Heart left ventricle (tissue), 16 donors: ENCODE measurements at regions not wholly inside any gene's neighbourhood (a gene's known extent, or its start where the extent isn't known, plus 50 kb on each side); places are given as distances from the start of the nearest gene placed in this dataset.

Experiments used
- ATAC-seq, 4 donors: fragments of 200-7000 bp; cut with Tn5 transposase; one replicate each; pipeline ENCODE4 v1.9.1; 2020 to 2022; ENCODE audit warnings: moderate library complexity in 4 of 4, mild to moderate bottlenecking in 3 of 4, moderate number of reproducible peaks in 1 of 4
- DNase-seq, 5 donors: peaks; one replicate each; pipeline ENCODE4 v3.0.0-alpha.2; 2020
- H3K27ac ChIP-seq, 12 donors: fragments of 200-600 bp; sonication (generic) in 4 of 12; one replicate each; pipeline versions ENCODE4 v1.5.0 to v1.8.0; 2016 to 2022; ENCODE audit warnings: mild to moderate bottlenecking in 2 of 12
- H3K27me3 ChIP-seq, 9 donors: fragments of 200-600 bp; sonication (generic) in 2 of 9; one replicate each; pipeline versions ENCODE4 v1.5.1 to v1.8.0; 2016 to 2022; ENCODE audit warnings: mild to moderate bottlenecking in 3 of 9
- H3K36me3 ChIP-seq, 9 donors: fragments of 200-600 bp; sonication (generic) in 2 of 9; one replicate each; pipeline versions ENCODE4 v1.5.0 to v1.8.0; 2018 to 2022; ENCODE audit warnings: mild to moderate bottlenecking in 2 of 9
- H3K4me1 ChIP-seq, 12 donors: fragments of 200-600 bp; sonication (generic) in 4 of 12; one replicate each; pipeline versions ENCODE4 v1.5.0 to v1.8.0; 2016 to 2022; ENCODE audit warnings: mild to moderate bottlenecking in 3 of 12
- H3K4me3 ChIP-seq, 12 donors: fragments of 200-600 bp; sonication (generic) in 4 of 12; one replicate each; pipeline versions ENCODE4 v1.5.0 to v1.8.0; 2017 to 2022; ENCODE audit warnings: mild to moderate bottlenecking in 9 of 12, moderate library complexity in 4 of 12
- H3K9me3 ChIP-seq, 12 donors: fragments of 200-600 bp; sonication (generic) in 4 of 12; one replicate each; pipeline versions ENCODE4 v1.5.0 to v1.8.0; 2016 to 2022; ENCODE audit warnings: mild to moderate bottlenecking in 1 of 12
- POLR2A ChIP-seq, 2 donors: fragments of 450-650 bp; IDR thresholded peaks; one replicate each; pipeline ENCODE4 v1.6.1; 2017; ENCODE audit warnings: antibody characterized with exemption in 2 of 2, mild to moderate bottlenecking in 2 of 2, moderate library complexity in 2 of 2
- WGBS, 4 donors: extraction: QIAGEN DNeasy Blood & Tissue Kit in 2 of 4; methylation state at CpG; one replicate each; pipeline versions ENCODE4 v1.1.5 to v1.1.7; 2013 to 2018; 5-methylcytosine and 5-hydroxymethylcytosine counted together
- intact Hi-C, 10 donors: fragments of 100-400 bp; cut with DNase I; formaldehyde crosslinking; loops; one replicate each; pipeline versions ENCODE4 v1.11.1 to v1.14.2; 2022
- TF ChIP-seq, protein P1 (sequence below), 12 donors: fragments of 200-600 bp; sonication (generic) in 4 of 12; IDR thresholded peaks; one replicate each; pipeline versions ENCODE4 v1.5.0 to v1.8.0; 2018 to 2022; ENCODE audit warnings: antibody characterized with exemption in 12 of 12, mild to moderate bottlenecking in 5 of 12
- donor health status: ischemic (EF 13 %, LVEDD 7.1; RV severe dilation, severe dysfunction).
- donor health status: healthy with polysubstance abuse.
- donor health status: DM: no; HTN: yes; CAD: no.
- donor health status: DM: no; HTN: no; CAD: no.
- donor health status: ischemic (EF 25% LVEDD 6.9; RV normal size, moderate dysfunction).
- donor health status: ischemic (EF 25% LVEDD 5.7; RV mildly dilated, moderate dysfunction).
- donor health status: healthy.
- donor health status: DM: yes; HTN: yes; CAD: no.
- donor health status: ischemic (EF 35%, LVEDD 5.7; RV mildly dilated, moderate dysfunction).
- donor health status: nonischemic (EF 11% LVEDD 7.7; RV severe dilation, severe dysfunction).
- donor health status: DM: yes; HTN: yes; CAD: no.
- donor health status: PGD.
- donor health status: ischemic (EF 29% LVEDD 5.4; RV normal size, mild dysfunction).
- donor health status: nonischemic (EF 23%, LVEDD 6.1; RV moderate dilation, normal function).

DNA sequence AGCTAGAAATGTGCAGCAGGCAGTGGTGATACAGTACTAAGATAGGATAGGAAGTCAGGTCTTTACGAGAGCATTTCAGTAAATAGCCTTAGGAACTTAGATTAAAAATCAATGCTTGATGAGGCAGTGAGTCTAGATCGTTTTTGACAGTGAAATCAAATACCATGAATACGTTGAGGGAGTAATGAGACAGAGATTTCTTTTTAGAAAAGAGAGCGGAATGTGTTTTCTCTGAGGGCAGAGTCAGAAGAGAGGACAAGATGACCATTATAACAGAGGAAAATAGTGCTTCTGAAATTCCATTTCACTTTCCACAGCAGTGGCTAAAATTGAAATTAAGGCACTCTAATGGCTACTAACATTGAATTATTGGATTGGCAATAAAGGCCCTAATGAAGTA is 339.6 kb downstream of the UTRN start:
- TF ChIP-seq, protein P1, sequence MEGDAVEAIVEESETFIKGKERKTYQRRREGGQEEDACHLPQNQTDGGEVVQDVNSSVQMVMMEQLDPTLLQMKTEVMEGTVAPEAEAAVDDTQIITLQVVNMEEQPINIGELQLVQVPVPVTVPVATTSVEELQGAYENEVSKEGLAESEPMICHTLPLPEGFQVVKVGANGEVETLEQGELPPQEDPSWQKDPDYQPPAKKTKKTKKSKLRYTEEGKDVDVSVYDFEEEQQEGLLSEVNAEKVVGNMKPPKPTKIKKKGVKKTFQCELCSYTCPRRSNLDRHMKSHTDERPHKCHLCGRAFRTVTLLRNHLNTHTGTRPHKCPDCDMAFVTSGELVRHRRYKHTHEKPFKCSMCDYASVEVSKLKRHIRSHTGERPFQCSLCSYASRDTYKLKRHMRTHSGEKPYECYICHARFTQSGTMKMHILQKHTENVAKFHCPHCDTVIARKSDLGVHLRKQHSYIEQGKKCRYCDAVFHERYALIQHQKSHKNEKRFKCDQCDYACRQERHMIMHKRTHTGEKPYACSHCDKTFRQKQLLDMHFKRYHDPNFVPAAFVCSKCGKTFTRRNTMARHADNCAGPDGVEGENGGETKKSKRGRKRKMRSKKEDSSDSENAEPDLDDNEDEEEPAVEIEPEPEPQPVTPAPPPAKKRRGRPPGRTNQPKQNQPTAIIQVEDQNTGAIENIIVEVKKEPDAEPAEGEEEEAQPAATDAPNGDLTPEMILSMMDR (IDR thresholded peaks at IDR 0.05), result no peak
- no peak for TF ChIP-seq POLR2A (IDR thresholded peaks at IDR 0.05)
- no peaks in the 10 kb centered on the region for H3K9me3 ChIP-seq
- 79 to 85% (median 81%) methylated on average over 4 of the region's 4 CpGs for WGBS, 4 donors
- H3K4me3 ChIP-seq, result no peak overlapping the region
- no peak overlapping the region for H3K27ac ChIP-seq
- intact Hi-C loops, result no loop called here
- no peak for DNase-seq
- H3K4me1 ChIP-seq, result peaks cover 0 to 9% (median 0%) of the 10 kb centered on the region in 12 donors
- H3K27me3 ChIP-seq, result no peaks in the 10 kb centered on the region
- no peaks in the 10 kb centered on the region for H3K36me3 ChIP-seq
- no peak for ATAC-seq

DNA sequence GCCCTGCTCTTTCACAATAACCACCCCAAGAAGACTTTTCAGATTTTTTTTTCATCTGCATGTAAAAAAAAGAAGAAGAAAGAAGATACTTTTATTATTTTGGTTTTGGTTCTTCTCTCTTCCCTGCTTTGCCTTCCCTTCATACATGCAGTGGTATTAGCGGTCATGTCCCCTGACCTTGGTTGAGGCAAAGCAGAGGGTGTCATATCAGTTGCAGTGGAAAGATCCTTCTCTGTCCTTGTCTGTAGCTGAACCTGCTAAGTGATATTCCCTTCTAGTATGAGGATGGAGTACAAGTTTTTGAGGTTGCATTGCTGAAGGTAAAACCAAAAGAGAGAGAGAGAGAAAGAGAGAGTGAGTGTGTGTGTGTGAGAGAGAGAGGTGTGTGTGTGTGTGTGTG is 345.7 kb downstream of the UTRN start:
- peaks cover 0 to 8% (median 0%) of the 10 kb centered on the region in 12 donors for H3K4me1 ChIP-seq
- ATAC-seq (peak in 2 of 4 donors; percentile 46 to 72), DNase-seq (no peak)
- 65 to 82% (median 73%) methylated on average over 1 of the region's 1 CpG for WGBS, 4 donors
- intact Hi-C loops, result no loop called here
- H3K36me3 ChIP-seq, result no peaks in the 10 kb centered on the region
- H3K27me3 ChIP-seq, result no peaks in the 10 kb centered on the region
- TF ChIP-seq POLR2A (IDR thresholded peaks at IDR 0.05), result no peak
- TF ChIP-seq, protein P1 (IDR thresholded peaks at IDR 0.05), result no peak
- H3K27ac ChIP-seq, result no peak overlapping the region
- no peak overlapping the region for H3K4me3 ChIP-seq
- H3K9me3 ChIP-seq, result peaks cover 0 to 4% (median 0%) of the 10 kb centered on the region in 12 donors

DNA sequence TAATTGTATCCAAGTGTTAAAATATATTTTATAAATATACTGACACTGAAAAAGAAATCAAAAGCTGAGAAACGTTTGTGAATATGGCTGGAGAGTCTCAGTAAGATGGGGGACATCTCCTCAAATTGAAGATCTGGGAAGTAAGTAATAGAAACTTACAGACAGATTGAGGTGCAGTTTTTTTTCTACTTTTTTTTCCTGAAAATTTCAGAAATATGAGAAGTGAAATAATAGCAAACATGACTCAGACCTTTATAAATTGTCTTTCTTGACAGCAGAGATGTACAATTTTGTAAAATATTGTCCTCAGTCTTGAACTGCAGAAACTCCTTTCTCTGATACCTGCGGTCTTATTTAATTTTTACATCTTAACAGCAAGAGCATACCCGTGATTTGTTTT is 347.1 kb downstream of the UTRN start:
- no peak overlapping the region for H3K27ac ChIP-seq
- H3K4me1 ChIP-seq, result peaks cover 0 to 18% (median 0%) of the 10 kb centered on the region in 12 donors
- no peak for ATAC-seq
- TF ChIP-seq, protein P1 (IDR thresholded peaks at IDR 0.05), result no peak
- H3K4me3 ChIP-seq, result no peak overlapping the region
- intact Hi-C loops, result no loop called here
- H3K9me3 ChIP-seq, result peaks cover 0 to 4% (median 0%) of the 10 kb centered on the region in 12 donors
- no peak for DNase-seq
- no peaks in the 10 kb centered on the region for H3K27me3 ChIP-seq
- WGBS, 4 donors, result 82 to 89% (median 86%) methylated on average over 3 of the region's 3 CpGs
- no peaks in the 10 kb centered on the region for H3K36me3 ChIP-seq

DNA sequence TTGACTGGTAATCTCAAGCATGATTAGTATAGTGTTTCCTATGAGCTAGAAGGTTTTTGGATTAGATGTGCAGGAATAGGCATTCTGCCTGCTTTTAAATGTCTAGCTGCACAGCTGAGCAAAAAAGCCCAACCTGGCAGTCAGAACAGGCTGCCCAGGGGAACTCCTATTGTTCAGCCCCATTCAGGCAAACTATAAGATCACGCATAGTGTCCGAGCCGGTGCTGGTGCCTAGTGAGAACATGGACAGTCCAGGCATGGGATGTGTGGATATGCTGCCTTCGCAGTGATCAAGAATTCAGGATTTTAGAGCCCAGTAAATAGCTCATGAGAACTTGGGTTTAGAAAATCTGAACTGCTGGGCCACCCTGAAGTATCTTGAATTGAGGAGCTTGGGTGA is 348.8 kb downstream of the UTRN start:
- intact Hi-C loops, result no loop called here
- TF ChIP-seq POLR2A (IDR thresholded peaks at IDR 0.05), result no peak
- TF ChIP-seq, protein P1 (IDR thresholded peaks at IDR 0.05), result no peak
- ATAC-seq (no peak), DNase-seq (no peak)
- no peaks in the 10 kb centered on the region for H3K27me3 ChIP-seq
- peaks cover 0 to 4% (median 0%) of the 10 kb centered on the region in 12 donors for H3K9me3 ChIP-seq
- H3K27ac ChIP-seq, result no peak overlapping the region
- no peak overlapping the region for H3K4me3 ChIP-seq
- H3K4me1 ChIP-seq, result peaks cover 0 to 29% (median 0%) of the 10 kb centered on the region in 12 donors
- WGBS, 4 donors, result 95 to 100% (median 97%) methylated on average over 4 of the region's 4 CpGs
- no peaks in the 10 kb centered on the region for H3K36me3 ChIP-seq
